Thymus (tissue), 11 donors: ENCODE measurements at regions not wholly inside any gene's neighbourhood (a gene's known extent, or its start where the extent isn't known, plus 50 kb on each side); places are given as distances from the start of the nearest gene placed in this dataset.
"Not testable (repeated sequence)": the region's sequence is repeated elsewhere in the genome, so short reads cannot be mapped to it uniquely, and the experiment has no call there.

Source experiments
- DNase-seq, 9 donors: peaks; one replicate each; pipeline ENCODE4 v3.0.0-alpha.2; 2013; ENCODE audit warnings: low spot score in 9 of 9, low read depth in 6 of 9, missing footprints in 1 of 9
- H3K27ac ChIP-seq, 2 donors: one replicate each; pipeline ENCODE4 v1.5.1; 2013; ENCODE audit warnings: control low read depth in 1 of 2, low read depth in 1 of 2, low read length in 1 of 2, mild to moderate bottlenecking in 1 of 2, moderate library complexity in 1 of 2
- H3K27me3 ChIP-seq, 2 donors: one replicate each; pipeline ENCODE4 v1.5.1; 2013; ENCODE audit warnings: low read length in 1 of 2; ENCODE audit not compliant: control insufficient read depth in 2 of 2, insufficient read depth in 1 of 2
- H3K36me3 ChIP-seq, 2 donors: one replicate each; pipeline ENCODE4 v1.5.1; 2013; ENCODE audit warnings: low read length in 1 of 2, mild to moderate bottlenecking in 1 of 2, moderate library complexity in 1 of 2; ENCODE audit not compliant: control insufficient read depth in 2 of 2, insufficient read depth in 2 of 2
- H3K4me1 ChIP-seq, 2 donors: one replicate each; pipeline ENCODE4 v1.5.1; 2013; ENCODE audit warnings: low read length in 2 of 2; ENCODE audit not compliant: control insufficient read depth in 2 of 2, insufficient read depth in 2 of 2
- H3K4me3 ChIP-seq, 2 donors: one replicate each; pipeline ENCODE4 v1.5.1; 2013; ENCODE audit warnings: low read length in 2 of 2, control low read depth in 1 of 2, mild to moderate bottlenecking in 1 of 2
- H3K9me3 ChIP-seq, 2 donors: one replicate each; pipeline ENCODE4 v1.5.1; 2013; ENCODE audit warnings: low read length in 1 of 2, mild to moderate bottlenecking in 1 of 2; ENCODE audit not compliant: control insufficient read depth in 2 of 2, insufficient read depth in 1 of 2
- WGBS: extraction: QIAGEN DNeasy Blood & Tissue Kit; methylation state at CpG from one replicate; pipeline ENCODE4 v1.1.7; 2013; 5-methylcytosine and 5-hydroxymethylcytosine counted together
- donor health status: healthy.

- peaks cover under 1 to 1% of the 10 kb centered on the region in 2 donors for H3K4me1 ChIP-seq
- H3K27me3 ChIP-seq, result no peaks in the 10 kb centered on the region
- no peak for DNase-seq
- over 99% methylated on average over 4 of the region's 4 CpGs for WGBS
- no peaks in the 10 kb centered on the region for H3K9me3 ChIP-seq
- no peaks in the 10 kb centered on the region for H3K36me3 ChIP-seq
- no peak overlapping the region for H3K27ac ChIP-seq
- no peak overlapping the region for H3K4me3 ChIP-seq
Measured at GRCh38 chr13:30520571-30520970, 54.8 kb upstream of the HMGB1 start.

GRCh38 chr13:30523211-30523610, 57.5 kb upstream of the HMGB1 start:
- no peak for DNase-seq
- no peak overlapping the region for H3K27ac ChIP-seq
- no peaks in the 10 kb centered on the region for H3K9me3 ChIP-seq
- peaks cover 0 to 6% of the 10 kb centered on the region in 2 donors for H3K27me3 ChIP-seq
- 98% methylated on average over 2 of the region's 2 CpGs for WGBS
- H3K4me3 ChIP-seq, result no peak overlapping the region
- no peaks in the 10 kb centered on the region for H3K36me3 ChIP-seq
- peaks cover 3 to 13% of the 10 kb centered on the region in 2 donors for H3K4me1 ChIP-seq

GRCh38 chr13:30523817-30524216, 58.1 kb upstream of the HMGB1 start:
- not testable (repeated sequence) for H3K27me3 ChIP-seq, H3K9me3 ChIP-seq, H3K4me3 ChIP-seq, DNase-seq, H3K27ac ChIP-seq, H3K36me3 ChIP-seq
- WGBS, result 93% methylated on average over 1 of the region's 1 CpG
- peaks cover 3 to 13% of the 10 kb centered on the region in 2 donors for H3K4me1 ChIP-seq

GRCh38 chr13:30525212-30525611, 59.5 kb upstream of the HMGB1 start:
- H3K4me3 ChIP-seq, H3K36me3 ChIP-seq, H3K27me3 ChIP-seq, H3K27ac ChIP-seq, H3K9me3 ChIP-seq: not testable (repeated sequence)
- peak; percentile 38 to 90 (median 65) for DNase-seq
- WGBS, result 4% methylated on average over 1 of the region's 1 CpG
- peaks cover 3 to 13% of the 10 kb centered on the region in 2 donors for H3K4me1 ChIP-seq

- no peaks in the 10 kb centered on the region for H3K36me3 ChIP-seq
- no peak overlapping the region for H3K4me3 ChIP-seq
- peaks cover 0 to 6% of the 10 kb centered on the region in 2 donors for H3K27me3 ChIP-seq
- no peaks in the 10 kb centered on the region for H3K9me3 ChIP-seq
- peaks cover 3 to 13% of the 10 kb centered on the region in 2 donors for H3K4me1 ChIP-seq
- DNase-seq, result no peak
- WGBS, result 95% methylated on average over 21 of the region's 21 CpGs
- no peak overlapping the region for H3K27ac ChIP-seq
Measured at GRCh38 chr13:30526612-30527495, 61.1 kb upstream of the HMGB1 start.

GRCh38 chr13:30529085-30529834, 63.5 kb upstream of the HMGB1 start:
- Histone ChIP-seq H3K4me3 (no peak overlapping the region), H3K4me1 (peaks cover 3 to 13% of the 10 kb centered on the region in 2 donors), H3K36me3 (no peaks in the 10 kb centered on the region), H3K27me3 (peaks cover 0 to 6% of the 10 kb centered on the region in 2 donors), H3K27ac (no peak overlapping the region), H3K9me3 (no peaks in the 10 kb centered on the region)
- WGBS, result 96% methylated on average over 8 of the region's 8 CpGs
- DNase-seq, result no peak

GRCh38 chr13:30535046-30535445, 69.3 kb upstream of the HMGB1 start:
- DNase-seq, result no peak
- 93% methylated on average over 2 of the region's 2 CpGs for WGBS
- Histone ChIP-seq H3K27me3 (no peaks in the 10 kb centered on the region), H3K9me3 (no peaks in the 10 kb centered on the region), H3K4me3 (no peak overlapping the region), H3K4me1 (no peaks in the 10 kb centered on the region), H3K27ac (no peak overlapping the region), H3K36me3 (no peaks in the 10 kb centered on the region)

- no peaks in the 10 kb centered on the region for H3K36me3 ChIP-seq
- H3K27me3 ChIP-seq, result no peaks in the 10 kb centered on the region
- no peak overlapping the region for H3K27ac ChIP-seq
- no peak overlapping the region for H3K4me3 ChIP-seq
- H3K4me1 ChIP-seq, result no peaks in the 10 kb centered on the region
- over 99% methylated on average over 2 of the region's 2 CpGs for WGBS
- H3K9me3 ChIP-seq, result no peaks in the 10 kb centered on the region
- no peak for DNase-seq
Measured at GRCh38 chr13:30545320-30545719, 72.4 kb upstream of the USPL1 start.

- H3K27ac ChIP-seq, H3K27me3 ChIP-seq, H3K4me3 ChIP-seq, H3K36me3 ChIP-seq, DNase-seq, H3K4me1 ChIP-seq, H3K9me3 ChIP-seq: not testable (repeated sequence)
- WGBS, result 73% methylated on average over 5 of the region's 5 CpGs
Measured at GRCh38 chr13:30548046-30548445, 69.7 kb upstream of the USPL1 start.
